HCT116 (cell line): ENCODE measurements at regions not wholly inside any gene's neighbourhood (a gene's known extent, or its start where the extent isn't known, plus 50 kb on each side); places are given as distances from the start of the nearest gene placed in this dataset.

Source experiments
- ATAC-seq: fragments of 200-7000 bp; cut with Tn5 transposase; 2 replicates; pipeline ENCODE4 v1.9.1; 2020; ENCODE audit warnings: mild to moderate bottlenecking, moderate library complexity
- BruUV-seq: library from RNA; stranded (reverse); fragments of 400-500 nt; replicated peaks from 2 replicates; lab custom pipeline; 2021; lab: Mats Ljungman, UMichigan
- CTCF ChIA-PET: fragments of 300-600 bp; sonication (Branson Sonifier 250); formaldehyde crosslinking; loops from one replicate; lab custom pipeline; 2021; ENCODE audit warnings: antibody characterized with exemption; lab: Charles Lee
- POLR2A ChIA-PET: fragments of 300-600, 350-600 bp; sonication (Branson Sonifier 250); formaldehyde crosslinking; loops from one replicate; lab custom pipeline; 2021; ENCODE audit warnings: antibody characterized with exemption; lab: Charles Lee
- RAD21 ChIA-PET, 2 experiments: fragments of 300-600 bp; sonication (Branson Sonifier 250); formaldehyde crosslinking; loops; one replicate each; lab custom pipeline; 2023; ENCODE audit warnings: low total read pairs in 2 of 2; ENCODE audit not compliant: uncharacterized antibody in 2 of 2, unreplicated experiment in 2 of 2, low non-redundant PET in 1 of 2; lab: Charles Lee
- DNase-seq: peaks from one replicate; pipeline ENCODE4 v3.0.0-alpha.2; 2010; ENCODE audit warnings: low read depth, low spot score
- H2AFZ ChIP-seq: fragments of 200-600 bp; shearing (Covaris generic), sonication (generic); 2 replicates; pipeline ENCODE4 v1.6.1; 2017; ENCODE audit warnings: low read depth, mixed run types, mixed read lengths, antibody characterized with exemption, low read length; ENCODE audit not compliant: poor library complexity, severe bottlenecking
- H3K27ac ChIP-seq: 2 replicates; pipeline ENCODE4 v1.5.1; 2012; ENCODE audit warnings: low read depth, low read length
- H3K27me3 ChIP-seq: fragments of 200-600 bp; sonication (generic); 2 replicates; pipeline ENCODE4 v1.6.1; 2016; ENCODE audit warnings: mixed run types, low read length, mixed read lengths; ENCODE audit not compliant: insufficient read depth
- H3K36me3 ChIP-seq, 2 experiments: fragments of 200-500 bp in 1 of 2; fragments of 200-600 bp in 1 of 2; sonication (Bioruptor generic) in 1 of 2; sonication (generic) in 1 of 2; 2 replicates each; pipeline versions ENCODE4 v1.5.1 to v1.6.1; 2014 to 2016; ENCODE audit warnings: low read length in 2 of 2, inconsistent platforms in 1 of 2, mixed read lengths in 1 of 2, mixed run types in 1 of 2; ENCODE audit not compliant: insufficient read depth in 2 of 2, control insufficient read depth in 1 of 2
- H3K4me1 ChIP-seq, 2 experiments: fragments of 200-600 bp in 1 of 2; sonication (generic) in 1 of 2; 2 replicates each; pipeline versions ENCODE4 v1.5.1 to v1.6.1; 2012 to 2017; ENCODE audit warnings: low read length in 2 of 2, inconsistent platforms in 1 of 2, mild to moderate bottlenecking in 1 of 2, mixed read lengths in 1 of 2, mixed run types in 1 of 2, moderate library complexity in 1 of 2; ENCODE audit not compliant: insufficient read depth in 2 of 2, control insufficient read depth in 1 of 2
- H3K4me2 ChIP-seq: fragments of 200-600 bp; sonication (generic); 2 replicates; pipeline ENCODE4 v1.6.1; 2017; ENCODE audit warnings: mixed run types, low read length, mixed read lengths
- H3K4me3 ChIP-seq, 2 experiments: fragments of 200-600 bp in 1 of 2; sonication (generic) in 1 of 2; replicated peaks in 1 of 2; 2 replicates each; pipeline ENCODE4 v1.5.1; 2011 to 2016; ENCODE audit warnings: low read length in 2 of 2, control low read depth in 1 of 2, low read depth in 1 of 2, mild to moderate bottlenecking in 1 of 2, mixed read lengths in 1 of 2, mixed run types in 1 of 2
- H3K79me2 ChIP-seq: fragments of 200-600 bp; sonication (generic); 2 replicates; pipeline ENCODE4 v1.6.1; 2017; ENCODE audit warnings: mild to moderate bottlenecking, mixed run types, low read length, moderate library complexity, mixed read lengths; ENCODE audit not compliant: insufficient read depth
- H3K9ac ChIP-seq: fragments of 200-600 bp; sonication (generic); 2 replicates; pipeline ENCODE4 v1.6.1; 2016; ENCODE audit warnings: low read length, mixed read lengths
- H3K9me2 ChIP-seq: fragments of 200-600 bp; sonication (generic), shearing (Covaris generic); 2 replicates; pipeline ENCODE4 v1.6.1; 2017; ENCODE audit warnings: mixed run types, mild to moderate bottlenecking, moderate library complexity; ENCODE audit not compliant: insufficient read depth
- H3K9me3 ChIP-seq, 2 experiments: fragments of 200-500 bp in 1 of 2; fragments of 200-600 bp in 1 of 2; sonication (Bioruptor generic) in 1 of 2; sonication (generic) in 1 of 2; 2 replicates each; pipeline ENCODE4 v1.6.1; 2014 to 2017; ENCODE audit warnings: low read length in 2 of 2, mixed read lengths in 2 of 2, inconsistent platforms in 1 of 2, low read depth in 1 of 2, mild to moderate bottlenecking in 1 of 2, mixed run types in 1 of 2, moderate library complexity in 1 of 2; ENCODE audit not compliant: control insufficient read depth in 1 of 2, insufficient read depth in 1 of 2
- H4K20me1 ChIP-seq: fragments of 200-600 bp; sonication (generic), shearing (Covaris generic); 2 replicates; pipeline ENCODE4 v1.6.1; 2017; ENCODE audit warnings: mixed run types, mild to moderate bottlenecking, moderate library complexity; ENCODE audit not compliant: insufficient read depth
- CBX3 ChIP-seq: IDR thresholded peaks from 2 replicates; pipeline ENCODE4 v1.6.1; 2012; ENCODE audit warnings: low read depth
- CEBPB ChIP-seq: IDR thresholded peaks from 2 replicates; pipeline ENCODE4 v1.6.1; 2012; ENCODE audit warnings: low read depth
- EGR1 ChIP-seq: IDR thresholded peaks from 2 replicates; pipeline ENCODE4 v1.6.1; 2012; ENCODE audit warnings: low read depth
- ELF1 ChIP-seq: IDR thresholded peaks from 2 replicates; pipeline ENCODE4 v1.6.1; 2012; ENCODE audit warnings: low read depth, borderline replicate concordance
- EZH2 ChIP-seq: fragments of 200-600 bp; sonication (generic); IDR thresholded peaks from 2 replicates; pipeline ENCODE4 v1.6.1; 2017; ENCODE audit warnings: antibody characterized with exemption, mixed run types
- FOSL1 ChIP-seq: IDR thresholded peaks from 2 replicates; pipeline ENCODE4 v1.6.1; 2012; ENCODE audit warnings: low read depth
- JUND ChIP-seq: IDR thresholded peaks from 2 replicates; pipeline ENCODE4 v1.6.1; 2012
- POLR2A ChIP-seq: IDR thresholded peaks from 2 replicates; pipeline ENCODE4 v1.7.0; 2011; ENCODE audit warnings: borderline replicate concordance; ENCODE audit not compliant: insufficient read depth, insufficient read length; ENCODE audit errors: extremely low read depth
- RAD21 ChIP-seq: IDR thresholded peaks from 2 replicates; pipeline ENCODE4 v1.6.1; 2012; ENCODE audit warnings: low read depth, mild to moderate bottlenecking
- SIN3A ChIP-seq: IDR thresholded peaks from 2 replicates; pipeline ENCODE4 v1.6.1; 2012; ENCODE audit warnings: low read depth
- SRF ChIP-seq: IDR thresholded peaks from 2 replicates; pipeline ENCODE4 v1.6.1; 2012; ENCODE audit warnings: low read depth
- TCF7L2 ChIP-seq: IDR thresholded peaks from 2 replicates; pipeline ENCODE4 v1.7.0; 2011; ENCODE audit warnings: borderline replicate concordance, inconsistent platforms; ENCODE audit not compliant: insufficient read depth, insufficient read length; ENCODE audit errors: extremely low read depth
- ZBTB33 ChIP-seq: IDR thresholded peaks from 2 replicates; pipeline ENCODE4 v1.6.1; 2011; ENCODE audit warnings: mild to moderate bottlenecking, low read length, moderate library complexity; ENCODE audit not compliant: insufficient replicate concordance; ENCODE audit errors: extremely low read depth
- ZFX ChIP-seq: fragments of 450-650 bp; IDR thresholded peaks from 2 replicates; pipeline ENCODE4 v1.6.1; 2017
- intact Hi-C: fragments of 100-400 bp; cut with micrococcal nuclease; formaldehyde crosslinking; loops from 2 replicates; pipeline ENCODE4 v1.10.0; 2022

- H4K20me1 ChIP-seq: no peaks in the 10 kb centered on the region
- no peak overlapping the region for H3K27ac ChIP-seq
- no peaks in the 10 kb centered on the region for H3K9me2 ChIP-seq
- H3K9me3 ChIP-seq: no peaks in the 10 kb centered on the region
- RAD21 ChIA-PET: no interaction called here
- no peaks in the 10 kb centered on the region for H3K4me1 ChIP-seq
- no peaks in the 10 kb centered on the region for H3K79me2 ChIP-seq
- no TSS peak for BruUV-seq
- DNase-seq: no peak
- no peak overlapping the region for H3K4me2 ChIP-seq
- ATAC-seq: no peak
- H3K36me3 ChIP-seq: no peaks in the 10 kb centered on the region
- H3K27me3 ChIP-seq: no peaks in the 10 kb centered on the region
- H2AFZ ChIP-seq: no peak overlapping the region
- POLR2A ChIA-PET: no interaction called here
- H3K9ac ChIP-seq: no peak overlapping the region
- H3K4me3 ChIP-seq: no peak overlapping the region
- CTCF ChIA-PET: no interaction called here
- TF ChIP-seq SRF (no peak), CEBPB (no peak), JUND (no peak), CBX3 (no peak), EZH2 (no peak), ZFX (no peak), RAD21 (no peak), EGR1 (no peak), ELF1 (no peak), ZBTB33 (no peak), POLR2A (no peak), FOSL1 (no peak), SIN3A (no peak), TCF7L2 (no peak)
- intact Hi-C loops: no loop called here
These were observed 240.4 kb upstream of the MGAT4C start for GRCh38 chr12:86496595-86496994.
